GM12878 (cell line): ENCODE measurements at regions not wholly inside any gene's neighbourhood (a gene's known extent, or its start where the extent isn't known, plus 50 kb on each side); places are given as distances from the start of the nearest gene placed in this dataset.

Experiments used
- ATAC-seq: fragments of 200-7000 bp; cut with Tn5 transposase; 3 replicates; pipeline ENCODE4 v1.9.1; 2020; ENCODE audit warnings: mild to moderate bottlenecking, moderate library complexity
- BruUV-seq: library from RNA; stranded (reverse); fragments of 400-500 nt; replicated peaks from 2 replicates; lab custom pipeline; 2021; lab: Mats Ljungman, UMichigan
- CTCF ChIA-PET: fragments of 300-600 bp; sonication (Branson Sonifier 250); formaldehyde crosslinking; extraction: SDS; loops from one replicate; lab custom pipeline; 2021; ENCODE audit warnings: inconsistent platforms; lab: Yijun Ruan, JAX
- POLR2A ChIA-PET: fragments of 350-600 bp; formaldehyde crosslinking; extraction: SDS; loops from one replicate; lab custom pipeline; 2021; ENCODE audit warnings: inconsistent platforms; lab: Charles Lee
- RAD21 ChIA-PET: fragments of 300-600 bp; sonication (Branson Sonifier 250); formaldehyde crosslinking; loops from one replicate; lab custom pipeline; 2023; ENCODE audit warnings: antibody characterized with exemption; ENCODE audit not compliant: unreplicated experiment; lab: Charles Lee
- SMC1A ChIA-PET: fragments of 300-600 bp; sonication (Branson Sonifier 250); formaldehyde crosslinking; loops from one replicate; lab custom pipeline; 2023; ENCODE audit not compliant: unreplicated experiment, uncharacterized antibody; lab: Charles Lee
- DNase-seq: peaks from one replicate; pipeline ENCODE4 v3.0.0-alpha.2; 2011; ENCODE audit warnings: low read depth, low spot score
- FAIRE-seq: peaks from 3 replicates; lab custom pipeline; 2011; peaks lifted over from hg19 to GRCh38; lab: Jason Lieb, UNC
- H2AFZ ChIP-seq: 2 replicates; pipeline ENCODE4 v1.6.0; 2011; ENCODE audit warnings: low read depth, low read length, control low read depth; ENCODE audit not compliant: control insufficient read depth
- H3K27ac ChIP-seq: 2 replicates; pipeline ENCODE4 v1.5.1; 2011; ENCODE audit warnings: control low read depth; ENCODE audit not compliant: control insufficient read depth, insufficient read depth
- H3K27me3 ChIP-seq, 2 experiments: replicated peaks in 1 of 2; 2 replicates each; pipeline versions ENCODE4 v1.6.0 to v1.6.1; 2011; ENCODE audit warnings: low read length in 1 of 2; ENCODE audit not compliant: control insufficient read depth in 2 of 2, insufficient read depth in 2 of 2
- H3K36me3 ChIP-seq, 2 experiments: 2 replicates each; pipeline ENCODE4 v1.5.1; 2011; ENCODE audit warnings: low read length in 1 of 2; ENCODE audit not compliant: control insufficient read depth in 2 of 2, insufficient read depth in 2 of 2
- H3K4me1 ChIP-seq: 2 replicates; pipeline ENCODE4 v1.6.1; 2011; ENCODE audit warnings: mild to moderate bottlenecking, low read length, moderate library complexity, mixed read lengths; ENCODE audit not compliant: control insufficient read depth, insufficient read depth
- H3K4me2 ChIP-seq: 2 replicates; pipeline ENCODE4 v1.6.0; 2011; ENCODE audit warnings: control low read depth; ENCODE audit not compliant: control insufficient read depth, insufficient read depth
- H3K4me3 ChIP-seq: fragments of 200-600 bp; sonication (generic); 2 replicates; pipeline ENCODE4 v1.5.1; 2016
- H3K79me2 ChIP-seq: 2 replicates; pipeline ENCODE4 v1.6.0; 2011; ENCODE audit warnings: low read length; ENCODE audit not compliant: control insufficient read depth, insufficient read depth
- H3K9ac ChIP-seq: 2 replicates; pipeline ENCODE4 v1.8.0; 2011; ENCODE audit warnings: low read length, control low read depth, mixed read lengths; ENCODE audit not compliant: control insufficient read depth, insufficient read depth
- H3K9me3 ChIP-seq: replicated peaks from 3 replicates; pipeline ENCODE4 v1.5.1; 2011; ENCODE audit warnings: mild to moderate bottlenecking, low read length; ENCODE audit not compliant: control insufficient read depth, insufficient read depth
- H4K20me1 ChIP-seq: 2 replicates; pipeline ENCODE4 v1.6.0; 2011; ENCODE audit not compliant: control insufficient read depth, insufficient read depth
- CBX5 ChIP-seq: sonication (generic); IDR thresholded peaks from 2 replicates; pipeline ENCODE4 v1.6.1; 2016; ENCODE audit warnings: low read depth, moderate library complexity, mild to moderate bottlenecking, inconsistent platforms
- EZH2 ChIP-seq: IDR thresholded peaks from 2 replicates; pipeline ENCODE4 v1.6.1; 2012; ENCODE audit warnings: low read depth, mild to moderate bottlenecking, control low read depth, inconsistent platforms, low read length, borderline replicate concordance; ENCODE audit not compliant: control insufficient read depth
- HDGF ChIP-seq: fragments of 450-650 bp; IDR thresholded peaks from 2 replicates; pipeline ENCODE4 v1.6.1; 2016; ENCODE audit warnings: antibody characterized with exemption
- KLF5 ChIP-seq: fragments of 450-650 bp; IDR thresholded peaks from 2 replicates; pipeline ENCODE4 v1.6.1; 2014; ENCODE audit warnings: mild to moderate bottlenecking; ENCODE audit not compliant: partially characterized antibody
- MYB ChIP-seq: fragments of 150-350 bp; IDR thresholded peaks from 2 replicates; pipeline ENCODE4 v1.6.1; 2014; ENCODE audit warnings: mild to moderate bottlenecking, low read depth, low read length, borderline replicate concordance
- NFYA ChIP-seq: IDR thresholded peaks from 2 replicates; pipeline ENCODE4 v1.6.1; 2011; ENCODE audit warnings: low read depth, mild to moderate bottlenecking, low read length, improper control_type of control experiment, borderline replicate concordance
- NFYB ChIP-seq: IDR thresholded peaks from 2 replicates; pipeline ENCODE4 v1.6.1; 2011; ENCODE audit warnings: low read depth, mild to moderate bottlenecking, low read length, improper control_type of control experiment, moderate library complexity; ENCODE audit not compliant: insufficient read depth
- NR2C1 ChIP-seq: fragments of 450-650 bp; IDR thresholded peaks from 2 replicates; pipeline ENCODE4 v1.6.1; 2017; ENCODE audit warnings: antibody characterized with exemption, mild to moderate bottlenecking, moderate library complexity
- POLR2A ChIP-seq: IDR thresholded peaks from 2 replicates; pipeline ENCODE4 v1.6.1; 2011; ENCODE audit warnings: low read depth, mild to moderate bottlenecking, low read length
- SMAD1 ChIP-seq: fragments of 450-650 bp; IDR thresholded peaks from 2 replicates; pipeline ENCODE4 v1.6.1; 2018; ENCODE audit warnings: mild to moderate bottlenecking, low read depth; ENCODE audit not compliant: partially characterized antibody
- SMARCA5 ChIP-seq: fragments of 450-650 bp; IDR thresholded peaks from 2 replicates; pipeline ENCODE4 v1.6.1; 2017; ENCODE audit warnings: mild to moderate bottlenecking
- YY1 ChIP-seq: IDR thresholded peaks from 2 replicates; pipeline ENCODE4 v1.6.1; 2011; ENCODE audit warnings: low read depth, mild to moderate bottlenecking, low read length
- ZSCAN29 ChIP-seq: fragments of 450-650 bp; IDR thresholded peaks from 2 replicates; pipeline ENCODE4 v1.6.1; 2017; ENCODE audit warnings: mild to moderate bottlenecking, moderate library complexity
- WGBS: methylation state at CpG from one replicate; pipeline ENCODE4 v1.1.6; 2016; ENCODE audit warnings: low lambda C conversion rate; ENCODE audit not compliant: insufficient replicate concordance, insufficient coverage; ENCODE audit errors: missing lambda C conversion rate; 5-methylcytosine and 5-hydroxymethylcytosine counted together
- in situ Hi-C: fragments of 300-500 bp; cut with MboI; formaldehyde crosslinking; loops from 9 replicates; pipeline ENCODE4 v1.14.3; 2018; ENCODE audit warnings: mixed read lengths
- intact Hi-C: fragments of 100-400 bp; cut with micrococcal nuclease; formaldehyde crosslinking; loops from one replicate; pipeline ENCODE4 v1.14.2; 2022; ENCODE audit not compliant: unreplicated experiment
- TF ChIP-seq, protein P1 (sequence below): fragments of 450-650 bp; formaldehyde crosslinking; IDR thresholded peaks from 2 replicates; pipeline ENCODE4 v1.4.0; 2020; ENCODE audit warnings: mild to moderate bottlenecking, moderate library complexity
- TF ChIP-seq, protein P2 (sequence below): IDR thresholded peaks from 2 replicates; pipeline ENCODE4 v1.6.1; 2012; ENCODE audit warnings: mild to moderate bottlenecking, low read depth, low read length

DNA sequence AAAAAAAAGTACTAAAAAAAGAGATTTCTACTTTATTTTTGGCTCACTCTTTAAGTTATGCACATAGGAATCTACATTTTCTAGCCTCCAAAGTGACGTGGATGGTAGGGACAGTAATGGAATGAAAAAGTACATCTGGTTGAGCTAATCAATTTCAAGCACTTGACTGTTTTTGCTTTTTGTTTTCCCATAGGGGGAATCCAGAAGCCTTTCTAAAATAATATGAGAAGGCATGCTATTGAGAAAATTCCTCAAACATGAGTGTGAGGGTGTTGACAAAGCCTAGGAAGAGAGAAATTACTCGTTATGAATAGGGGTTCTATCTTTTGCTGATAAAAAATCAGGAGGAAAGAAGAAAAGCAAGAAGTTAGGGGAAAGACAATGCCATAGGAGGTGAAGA, 242.5 kb upstream of the PUDP start:
- H3K4me2 ChIP-seq = no peak overlapping the region
- ChIA-PET CTCF (no interaction called here), SMC1A (no interaction called here), RAD21 (no interaction called here), POLR2A (no interaction called here)
- no peak for DNase-seq
- no peak overlapping the region for H2AFZ ChIP-seq
- no peaks in the 10 kb centered on the region for H3K36me3 ChIP-seq
- H3K79me2 ChIP-seq = no peaks in the 10 kb centered on the region
- H3K9me3 ChIP-seq = no peaks in the 10 kb centered on the region
- no peaks in the 10 kb centered on the region for H3K27me3 ChIP-seq
- H3K4me3 ChIP-seq = no peak overlapping the region
- BruUV-seq = no TSS peak
- ATAC-seq = no peak
- H4K20me1 ChIP-seq = no peaks in the 10 kb centered on the region
- FAIRE-seq = no peak
- no peak overlapping the region for H3K9ac ChIP-seq
- no peaks in the 10 kb centered on the region for H3K4me1 ChIP-seq
- in situ Hi-C loops (no loop called here), intact Hi-C loops (no loop called here)
- 4% methylated on average over 2 of the region's 2 CpGs for WGBS
- no peak overlapping the region for H3K27ac ChIP-seq
- TF ChIP-seq NFYB = no peak
- TF ChIP-seq NFYA = no peak
- TF ChIP-seq HDGF = no peak
- TF ChIP-seq EZH2 = no peak
- no peak for TF ChIP-seq NR2C1
- TF ChIP-seq MYB = no peak
- TF ChIP-seq POLR2A = no peak
- TF ChIP-seq KLF5 = no peak
- TF ChIP-seq, protein P1, sequence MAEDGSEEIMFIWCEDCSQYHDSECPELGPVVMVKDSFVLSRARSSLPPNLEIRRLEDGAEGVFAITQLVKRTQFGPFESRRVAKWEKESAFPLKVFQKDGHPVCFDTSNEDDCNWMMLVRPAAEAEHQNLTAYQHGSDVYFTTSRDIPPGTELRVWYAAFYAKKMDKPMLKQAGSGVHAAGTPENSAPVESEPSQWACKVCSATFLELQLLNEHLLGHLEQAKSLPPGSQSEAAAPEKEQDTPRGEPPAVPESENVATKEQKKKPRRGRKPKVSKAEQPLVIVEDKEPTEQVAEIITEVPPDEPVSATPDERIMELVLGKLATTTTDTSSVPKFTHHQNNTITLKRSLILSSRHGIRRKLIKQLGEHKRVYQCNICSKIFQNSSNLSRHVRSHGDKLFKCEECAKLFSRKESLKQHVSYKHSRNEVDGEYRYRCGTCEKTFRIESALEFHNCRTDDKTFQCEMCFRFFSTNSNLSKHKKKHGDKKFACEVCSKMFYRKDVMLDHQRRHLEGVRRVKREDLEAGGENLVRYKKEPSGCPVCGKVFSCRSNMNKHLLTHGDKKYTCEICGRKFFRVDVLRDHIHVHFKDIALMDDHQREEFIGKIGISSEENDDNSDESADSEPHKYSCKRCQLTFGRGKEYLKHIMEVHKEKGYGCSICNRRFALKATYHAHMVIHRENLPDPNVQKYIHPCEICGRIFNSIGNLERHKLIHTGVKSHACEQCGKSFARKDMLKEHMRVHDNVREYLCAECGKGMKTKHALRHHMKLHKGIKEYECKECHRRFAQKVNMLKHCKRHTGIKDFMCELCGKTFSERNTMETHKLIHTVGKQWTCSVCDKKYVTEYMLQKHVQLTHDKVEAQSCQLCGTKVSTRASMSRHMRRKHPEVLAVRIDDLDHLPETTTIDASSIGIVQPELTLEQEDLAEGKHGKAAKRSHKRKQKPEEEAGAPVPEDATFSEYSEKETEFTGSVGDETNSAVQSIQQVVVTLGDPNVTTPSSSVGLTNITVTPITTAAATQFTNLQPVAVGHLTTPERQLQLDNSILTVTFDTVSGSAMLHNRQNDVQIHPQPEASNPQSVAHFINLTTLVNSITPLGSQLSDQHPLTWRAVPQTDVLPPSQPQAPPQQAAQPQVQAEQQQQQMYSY (CRISPR knock-in tag) = no peak
- no peak for TF ChIP-seq YY1
- TF ChIP-seq ZSCAN29 = no peak
- no peak for TF ChIP-seq CBX5
- no peak for TF ChIP-seq SMARCA5
- TF ChIP-seq SMAD1 = no peak
- TF ChIP-seq, protein P2, sequence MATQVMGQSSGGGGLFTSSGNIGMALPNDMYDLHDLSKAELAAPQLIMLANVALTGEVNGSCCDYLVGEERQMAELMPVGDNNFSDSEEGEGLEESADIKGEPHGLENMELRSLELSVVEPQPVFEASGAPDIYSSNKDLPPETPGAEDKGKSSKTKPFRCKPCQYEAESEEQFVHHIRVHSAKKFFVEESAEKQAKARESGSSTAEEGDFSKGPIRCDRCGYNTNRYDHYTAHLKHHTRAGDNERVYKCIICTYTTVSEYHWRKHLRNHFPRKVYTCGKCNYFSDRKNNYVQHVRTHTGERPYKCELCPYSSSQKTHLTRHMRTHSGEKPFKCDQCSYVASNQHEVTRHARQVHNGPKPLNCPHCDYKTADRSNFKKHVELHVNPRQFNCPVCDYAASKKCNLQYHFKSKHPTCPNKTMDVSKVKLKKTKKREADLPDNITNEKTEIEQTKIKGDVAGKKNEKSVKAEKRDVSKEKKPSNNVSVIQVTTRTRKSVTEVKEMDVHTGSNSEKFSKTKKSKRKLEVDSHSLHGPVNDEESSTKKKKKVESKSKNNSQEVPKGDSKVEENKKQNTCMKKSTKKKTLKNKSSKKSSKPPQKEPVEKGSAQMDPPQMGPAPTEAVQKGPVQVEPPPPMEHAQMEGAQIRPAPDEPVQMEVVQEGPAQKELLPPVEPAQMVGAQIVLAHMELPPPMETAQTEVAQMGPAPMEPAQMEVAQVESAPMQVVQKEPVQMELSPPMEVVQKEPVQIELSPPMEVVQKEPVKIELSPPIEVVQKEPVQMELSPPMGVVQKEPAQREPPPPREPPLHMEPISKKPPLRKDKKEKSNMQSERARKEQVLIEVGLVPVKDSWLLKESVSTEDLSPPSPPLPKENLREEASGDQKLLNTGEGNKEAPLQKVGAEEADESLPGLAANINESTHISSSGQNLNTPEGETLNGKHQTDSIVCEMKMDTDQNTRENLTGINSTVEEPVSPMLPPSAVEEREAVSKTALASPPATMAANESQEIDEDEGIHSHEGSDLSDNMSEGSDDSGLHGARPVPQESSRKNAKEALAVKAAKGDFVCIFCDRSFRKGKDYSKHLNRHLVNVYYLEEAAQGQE = no peak
